Effector memory CD4-positive, alpha-beta T cell (primary cell): ENCODE measurements at regions not wholly inside any gene's neighbourhood (a gene's known extent, or its start where the extent isn't known, plus 50 kb on each side); places are given as distances from the start of the nearest gene placed in this dataset.
"Not testable (repeated sequence)": the region's sequence is repeated elsewhere in the genome, so short reads cannot be mapped to it uniquely, and the experiment has no call there.

ENCODE experiments used
- DNase-seq, 3 donors: peaks; one replicate each; pipeline ENCODE4 v3.0.0-alpha.2; 2020
- H3K27ac ChIP-seq: 2 replicates; pipeline ENCODE4 v1.7.0; 2013; ENCODE audit warnings: mild to moderate bottlenecking, low read length, moderate library complexity; ENCODE audit not compliant: insufficient read depth, poor library complexity, severe bottlenecking
- H3K27me3 ChIP-seq: replicated peaks from 2 replicates; pipeline ENCODE4 v1.7.0; 2013; ENCODE audit warnings: mild to moderate bottlenecking, low read length; ENCODE audit not compliant: insufficient read depth, control insufficient read depth, poor library complexity, severe bottlenecking
- H3K36me3 ChIP-seq: 2 replicates; pipeline ENCODE4 v1.7.0; 2013; ENCODE audit warnings: mild to moderate bottlenecking, low read length, moderate library complexity; ENCODE audit not compliant: control insufficient read depth, insufficient read depth
- H3K4me1 ChIP-seq: 2 replicates; pipeline ENCODE4 v1.7.0; 2013; ENCODE audit warnings: low read length, mild to moderate bottlenecking; ENCODE audit not compliant: control insufficient read depth, insufficient read depth, poor library complexity, severe bottlenecking
- H3K4me3 ChIP-seq: 2 replicates; pipeline ENCODE4 v1.7.0; 2013; ENCODE audit warnings: low read length, low read depth, mild to moderate bottlenecking; ENCODE audit not compliant: insufficient read depth, poor library complexity, severe bottlenecking
- H3K9me3 ChIP-seq: 2 replicates; pipeline ENCODE4 v1.7.0; 2013; ENCODE audit warnings: mild to moderate bottlenecking, low read length, moderate library complexity; ENCODE audit not compliant: control insufficient read depth

- H3K4me3 ChIP-seq, DNase-seq, H3K36me3 ChIP-seq, H3K27ac ChIP-seq, H3K9me3 ChIP-seq, H3K4me1 ChIP-seq, H3K27me3 ChIP-seq: not testable (repeated sequence)
Observed at GRCh38 chr2:211219548-211219947, 663.1 kb downstream of the CPS1 start.

- no peaks in the 10 kb centered on the region for H3K36me3 ChIP-seq
- H3K27me3 ChIP-seq, result no peaks in the 10 kb centered on the region
- no peak overlapping the region for H3K4me3 ChIP-seq
- no peak for DNase-seq
- H3K9me3 ChIP-seq, result no peaks in the 10 kb centered on the region
- no peak overlapping the region for H3K27ac ChIP-seq
- H3K4me1 ChIP-seq, result no peaks in the 10 kb centered on the region
Observed at GRCh38 chr2:211225784-211226183, 669.4 kb downstream of the CPS1 start.

GRCh38 chr2:211228559-211228958 lies 672.2 kb downstream of the CPS1 start:
- Histone ChIP-seq H3K36me3 (no peaks in the 10 kb centered on the region), H3K27ac (no peak overlapping the region), H3K4me1 (no peaks in the 10 kb centered on the region), H3K4me3 (no peak overlapping the region), H3K9me3 (no peaks in the 10 kb centered on the region), H3K27me3 (no peaks in the 10 kb centered on the region)
- no peak for DNase-seq

GRCh38 chr2:211237586-211238275 lies 681.3 kb downstream of the CPS1 start:
- H3K4me1 ChIP-seq, result no peaks in the 10 kb centered on the region
- no peaks in the 10 kb centered on the region for H3K27me3 ChIP-seq
- no peaks in the 10 kb centered on the region for H3K9me3 ChIP-seq

GRCh38 chr2:211241891-211242290 lies 685.5 kb downstream of the CPS1 start:
- Histone ChIP-seq H3K4me1 (no peaks in the 10 kb centered on the region), H3K27me3 (no peaks in the 10 kb centered on the region), H3K27ac (no peak overlapping the region), H3K4me3 (no peak overlapping the region), H3K9me3 (no peaks in the 10 kb centered on the region), H3K36me3 (no peaks in the 10 kb centered on the region)
- no peak for DNase-seq

More at GRCh38 chr2:211237586-211238275, 681.3 kb downstream of the CPS1 start:
- no peaks in the 10 kb centered on the region for H3K36me3 ChIP-seq
- no peak for DNase-seq
- no peak overlapping the region for H3K27ac ChIP-seq
- H3K4me3 ChIP-seq, result no peak overlapping the region

GRCh38 chr2:211247751-211248150 lies 691.4 kb downstream of the CPS1 start:
- H3K9me3 ChIP-seq, result no peaks in the 10 kb centered on the region
- H3K27me3 ChIP-seq, result no peaks in the 10 kb centered on the region
- no peaks in the 10 kb centered on the region for H3K4me1 ChIP-seq
- no peak overlapping the region for H3K27ac ChIP-seq
- H3K4me3 ChIP-seq, result no peak overlapping the region
- no peak for DNase-seq
- H3K36me3 ChIP-seq, result no peaks in the 10 kb centered on the region

- no peaks in the 10 kb centered on the region for H3K27me3 ChIP-seq
- no peaks in the 10 kb centered on the region for H3K4me1 ChIP-seq
- no peaks in the 10 kb centered on the region for H3K36me3 ChIP-seq
- no peak overlapping the region for H3K4me3 ChIP-seq
- H3K9me3 ChIP-seq, result no peaks in the 10 kb centered on the region
- no peak overlapping the region for H3K27ac ChIP-seq
- DNase-seq, result no peak
Observed at GRCh38 chr2:211248841-211249240, 692.4 kb downstream of the CPS1 start.

GRCh38 chr2:211251016-211251415 lies 694.6 kb downstream of the CPS1 start:
- no peaks in the 10 kb centered on the region for H3K27me3 ChIP-seq
- H3K27ac ChIP-seq, result no peak overlapping the region
- no peak overlapping the region for H3K4me3 ChIP-seq
- no peaks in the 10 kb centered on the region for H3K36me3 ChIP-seq
- H3K4me1 ChIP-seq, result no peaks in the 10 kb centered on the region
- no peak for DNase-seq
- H3K9me3 ChIP-seq, result no peaks in the 10 kb centered on the region

GRCh38 chr2:211258646-211259335 lies 702.4 kb downstream of the CPS1 start:
- DNase-seq, result no peak
- H3K4me1 ChIP-seq, result no peaks in the 10 kb centered on the region
- H3K36me3 ChIP-seq, result no peaks in the 10 kb centered on the region

GRCh38 chr2:211259831-211260476 lies 703.6 kb downstream of the CPS1 start:
- no peak for DNase-seq
- H3K4me1 ChIP-seq, result no peaks in the 10 kb centered on the region
- no peak overlapping the region for H3K27ac ChIP-seq
- H3K36me3 ChIP-seq, result no peaks in the 10 kb centered on the region
- no peaks in the 10 kb centered on the region for H3K9me3 ChIP-seq
- H3K4me3 ChIP-seq, result no peak overlapping the region
- H3K27me3 ChIP-seq, result no peaks in the 10 kb centered on the region

More at GRCh38 chr2:211258646-211259335, 702.4 kb downstream of the CPS1 start:
- no peaks in the 10 kb centered on the region for H3K9me3 ChIP-seq
- no peaks in the 10 kb centered on the region for H3K27me3 ChIP-seq
- no peak overlapping the region for H3K4me3 ChIP-seq
- no peak overlapping the region for H3K27ac ChIP-seq
